ENCODE measurements at regions not wholly inside any gene's neighbourhood (a gene's known extent, or its start where the extent isn't known, plus 50 kb on each side); places are given as distances from the start of the nearest gene placed in this dataset.
"Not testable (repeated sequence)": the region's sequence is repeated elsewhere in the genome, so short reads cannot be mapped to it uniquely, and the experiment has no call there.

DNA sequence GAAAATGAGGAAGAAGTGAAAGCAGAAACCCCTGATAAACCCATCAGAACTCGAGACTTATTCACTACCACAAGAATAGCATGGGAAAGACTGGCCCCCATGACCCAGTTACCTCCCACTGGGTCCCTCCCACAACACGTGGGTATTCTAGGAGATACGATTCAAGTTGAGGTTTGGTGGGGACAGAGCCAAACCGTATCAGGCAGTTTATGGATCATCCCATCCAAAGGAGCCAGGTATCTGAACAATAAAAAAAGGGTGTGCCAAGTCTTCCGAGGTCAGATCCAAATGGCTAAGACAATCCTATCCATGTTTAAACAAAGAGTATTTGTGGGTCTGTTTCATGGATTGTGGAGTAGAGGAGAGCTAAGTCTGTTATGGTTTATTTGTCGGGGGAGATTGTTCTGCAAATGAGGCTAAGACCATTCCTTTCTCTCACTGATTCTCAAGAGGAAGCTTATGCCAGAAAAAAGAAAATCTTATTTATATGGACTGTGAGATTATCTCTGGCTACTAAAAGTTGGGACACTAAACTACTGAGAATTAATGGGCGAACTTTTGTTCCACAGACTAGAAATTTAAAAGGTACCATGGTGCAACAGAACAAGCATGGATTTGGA lies 203.7 kb downstream of the IPMK start (continued):
- TF ChIP-seq, protein P1, sequence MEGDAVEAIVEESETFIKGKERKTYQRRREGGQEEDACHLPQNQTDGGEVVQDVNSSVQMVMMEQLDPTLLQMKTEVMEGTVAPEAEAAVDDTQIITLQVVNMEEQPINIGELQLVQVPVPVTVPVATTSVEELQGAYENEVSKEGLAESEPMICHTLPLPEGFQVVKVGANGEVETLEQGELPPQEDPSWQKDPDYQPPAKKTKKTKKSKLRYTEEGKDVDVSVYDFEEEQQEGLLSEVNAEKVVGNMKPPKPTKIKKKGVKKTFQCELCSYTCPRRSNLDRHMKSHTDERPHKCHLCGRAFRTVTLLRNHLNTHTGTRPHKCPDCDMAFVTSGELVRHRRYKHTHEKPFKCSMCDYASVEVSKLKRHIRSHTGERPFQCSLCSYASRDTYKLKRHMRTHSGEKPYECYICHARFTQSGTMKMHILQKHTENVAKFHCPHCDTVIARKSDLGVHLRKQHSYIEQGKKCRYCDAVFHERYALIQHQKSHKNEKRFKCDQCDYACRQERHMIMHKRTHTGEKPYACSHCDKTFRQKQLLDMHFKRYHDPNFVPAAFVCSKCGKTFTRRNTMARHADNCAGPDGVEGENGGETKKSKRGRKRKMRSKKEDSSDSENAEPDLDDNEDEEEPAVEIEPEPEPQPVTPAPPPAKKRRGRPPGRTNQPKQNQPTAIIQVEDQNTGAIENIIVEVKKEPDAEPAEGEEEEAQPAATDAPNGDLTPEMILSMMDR (IDR thresholded peaks at IDR 0.05 in 2 of 3, conservative IDR thresholded peaks at IDR 0.05 in 1 of 3; ENCODE audit: control insufficient read depth in 2 of 3, extremely low read depth in 1 of 3, insufficient read depth in 1 of 3, low read depth in 3 of 3, low read length in 3 of 3) = no peak

GRCh38 chr10:58058683-58059082 lies 209.0 kb downstream of the IPMK start:
- POLR2A ChIA-PET; in situ Hi-C loops (cut with MboI); H3K79me2 ChIP-seq (ENCODE audit: control insufficient read depth, insufficient read depth, low read length); FAIRE-seq; DNase-seq (ENCODE audit: low read depth, low spot score); BruUV-seq (replicated peaks); H3K9me3 ChIP-seq (replicated peaks; ENCODE audit: control insufficient read depth, insufficient read depth, low read length); SMC1A ChIA-PET (ENCODE audit: uncharacterized antibody, unreplicated experiment); H3K27me3 ChIP-seq (replicated peaks in 1 of 2; ENCODE audit: control insufficient read depth in 2 of 2, insufficient read depth in 2 of 2, low read length in 1 of 2); intact Hi-C loops (cut with micrococcal nuclease; ENCODE audit: unreplicated experiment); H3K9ac ChIP-seq (ENCODE audit: control insufficient read depth, insufficient read depth, low read length); CTCF ChIA-PET; H3K4me3 ChIP-seq; H3K4me2 ChIP-seq (ENCODE audit: control insufficient read depth, insufficient read depth); H4K20me1 ChIP-seq (ENCODE audit: control insufficient read depth, insufficient read depth); H2AFZ ChIP-seq (ENCODE audit: control insufficient read depth, low read depth, low read length); H3K27ac ChIP-seq (ENCODE audit: control insufficient read depth, insufficient read depth); ATAC-seq; H3K36me3 ChIP-seq (ENCODE audit: control insufficient read depth in 2 of 2, insufficient read depth in 2 of 2, low read length in 1 of 2); H3K4me1 ChIP-seq (ENCODE audit: control insufficient read depth, insufficient read depth, low read length); RAD21 ChIA-PET (ENCODE audit: unreplicated experiment): not testable (repeated sequence)
- WGBS (ENCODE audit: insufficient coverage, insufficient replicate concordance, low lambda C conversion rate, missing lambda C conversion rate) = 10% methylated on average over 1 of the region's 1 CpG

- intact Hi-C loops (cut with micrococcal nuclease; ENCODE audit: unreplicated experiment) = no loop called here
- DNase-seq (ENCODE audit: low read depth, low spot score) = no peak
- H3K9me3 ChIP-seq (replicated peaks; ENCODE audit: control insufficient read depth, insufficient read depth, low read length) = no peaks in the 10 kb centered on the region
- ATAC-seq = no peak
- no peak overlapping the region for H2AFZ ChIP-seq (ENCODE audit: control insufficient read depth, low read depth, low read length)
- H3K27me3 ChIP-seq (replicated peaks in 1 of 2; ENCODE audit: control insufficient read depth in 2 of 2, insufficient read depth in 2 of 2, low read length in 1 of 2) = no peaks in the 10 kb centered on the region
- H3K4me3 ChIP-seq = no peak overlapping the region
- no peak overlapping the region for H3K27ac ChIP-seq (ENCODE audit: control insufficient read depth, insufficient read depth)
- no TSS peak for BruUV-seq (replicated peaks)
- WGBS (ENCODE audit: insufficient coverage, insufficient replicate concordance, low lambda C conversion rate, missing lambda C conversion rate) = 59% methylated on average over 2 of the region's 2 CpGs
- ChIA-PET CTCF (no interaction called here), SMC1A (ENCODE audit: uncharacterized antibody, unreplicated experiment) (no interaction called here), RAD21 (ENCODE audit: unreplicated experiment) (no interaction called here), POLR2A (no interaction called here)
- in situ Hi-C loops (cut with MboI) = no loop called here
- no peaks in the 10 kb centered on the region for H3K36me3 ChIP-seq (ENCODE audit: control insufficient read depth in 2 of 2, insufficient read depth in 2 of 2, low read length in 1 of 2)
- TF ChIP-seq GATAD2B (conservative IDR thresholded peaks at IDR 0.05; ENCODE audit: low read depth) = no peak
- TF ChIP-seq BMI1 (IDR thresholded peaks at IDR 0.05; ENCODE audit: borderline replicate concordance) = no peak
- no peak for TF ChIP-seq YBX1 (IDR thresholded peaks at IDR 0.05)
- TF ChIP-seq, protein P2, sequence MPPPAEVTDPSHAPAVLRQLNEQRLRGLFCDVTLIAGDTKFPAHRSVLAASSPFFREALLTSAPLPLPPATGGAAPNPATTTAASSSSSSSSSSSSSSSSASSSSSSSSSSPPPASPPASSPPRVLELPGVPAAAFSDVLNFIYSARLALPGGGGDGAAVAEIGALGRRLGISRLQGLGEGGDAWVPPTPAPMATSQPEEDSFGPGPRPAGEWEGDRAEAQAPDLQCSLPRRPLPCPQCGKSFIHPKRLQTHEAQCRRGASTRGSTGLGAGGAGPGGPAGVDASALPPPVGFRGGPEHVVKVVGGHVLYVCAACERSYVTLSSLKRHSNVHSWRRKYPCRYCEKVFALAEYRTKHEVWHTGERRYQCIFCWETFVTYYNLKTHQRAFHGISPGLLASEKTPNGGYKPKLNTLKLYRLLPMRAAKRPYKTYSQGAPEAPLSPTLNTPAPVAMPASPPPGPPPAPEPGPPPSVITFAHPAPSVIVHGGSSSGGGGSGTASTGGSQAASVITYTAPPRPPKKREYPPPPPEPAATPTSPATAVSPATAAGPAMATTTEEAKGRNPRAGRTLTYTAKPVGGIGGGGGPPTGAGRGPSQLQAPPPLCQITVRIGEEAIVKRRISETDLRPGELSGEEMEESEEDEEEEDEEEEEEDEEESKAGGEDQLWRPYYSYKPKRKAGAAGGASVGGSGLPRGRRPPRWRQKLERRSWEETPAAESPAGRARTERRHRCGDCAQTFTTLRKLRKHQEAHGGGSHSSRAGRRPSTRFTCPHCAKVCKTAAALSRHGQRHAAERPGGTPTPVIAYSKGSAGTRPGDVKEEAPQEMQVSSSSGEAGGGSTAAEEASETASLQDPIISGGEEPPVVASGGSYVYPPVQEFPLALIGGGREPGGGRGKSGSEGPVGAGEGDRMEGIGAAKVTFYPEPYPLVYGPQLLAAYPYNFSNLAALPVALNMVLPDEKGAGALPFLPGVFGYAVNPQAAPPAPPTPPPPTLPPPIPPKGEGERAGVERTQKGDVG (CRISPR knock-in tag; IDR thresholded peaks at IDR 0.05) = no peak
- no peak for TF ChIP-seq TCF3 (IDR thresholded peaks at IDR 0.05; ENCODE audit: borderline replicate concordance, insufficient read depth, low read depth, low read length)
- no peak for TF ChIP-seq CBFB (IDR thresholded peaks at IDR 0.05; ENCODE audit: low read depth)
- TF ChIP-seq RELA (IDR thresholded peaks at IDR 0.05; ENCODE audit: borderline replicate concordance, partially characterized antibody) = no peak
- TF ChIP-seq SP1 (IDR thresholded peaks at IDR 0.05; ENCODE audit: low read depth, low read length) = no peak
- H4K20me1 ChIP-seq (ENCODE audit: control insufficient read depth, insufficient read depth) = no peaks in the 10 kb centered on the region
- no peak for FAIRE-seq
- H3K4me1 ChIP-seq (ENCODE audit: control insufficient read depth, insufficient read depth, low read length) = no peaks in the 10 kb centered on the region
- H3K4me2 ChIP-seq (ENCODE audit: control insufficient read depth, insufficient read depth) = no peak overlapping the region
- no peak overlapping the region for H3K9ac ChIP-seq (ENCODE audit: control insufficient read depth, insufficient read depth, low read length)
- no peaks in the 10 kb centered on the region for H3K79me2 ChIP-seq (ENCODE audit: control insufficient read depth, insufficient read depth, low read length)
Observed at GRCh38 chr10:58054881-58055280, 212.8 kb downstream of the IPMK start.

All from GM12878 (cell line).